ENCODE measurements at regions not wholly inside any gene's neighbourhood (a gene's known extent, or its start where the extent isn't known, plus 50 kb on each side); places are given as distances from the start of the nearest gene placed in this dataset.
"Not testable (repeated sequence)": the region's sequence is repeated elsewhere in the genome, so short reads cannot be mapped to it uniquely, and the experiment has no call there.

GRCh38 chr3:153372326-153372725 lies 210.3 kb downstream of the RAP2B start:
- DNase-seq (ENCODE audit: low read depth in 2 of 2), result no peak

DNA sequence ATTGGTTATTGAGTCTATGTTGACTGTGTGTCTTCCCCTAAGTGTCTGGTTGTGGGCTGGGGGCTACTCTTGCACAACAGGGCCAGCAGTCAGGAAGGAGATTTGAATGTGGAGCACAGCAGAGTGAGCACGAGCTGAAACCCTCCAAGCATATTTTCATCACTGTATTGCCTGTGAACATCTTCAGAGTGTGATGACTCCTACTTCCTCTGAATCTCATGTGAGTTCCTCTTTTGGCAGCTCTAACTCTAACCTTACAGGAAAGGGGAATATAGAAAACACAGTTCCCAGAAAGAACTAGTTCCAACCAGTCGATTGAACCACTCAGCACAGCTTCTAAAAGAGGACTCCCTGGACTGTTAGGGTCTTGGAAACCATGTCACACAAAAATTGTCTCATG lies 211.6 kb downstream of the RAP2B start:
- DNase-seq (ENCODE audit: low read depth in 2 of 2), result no peak

GRCh38 chr3:153378366-153378765 lies 216.3 kb downstream of the RAP2B start:
- not testable (repeated sequence) for DNase-seq (ENCODE audit: low read depth in 2 of 2)

DNA sequence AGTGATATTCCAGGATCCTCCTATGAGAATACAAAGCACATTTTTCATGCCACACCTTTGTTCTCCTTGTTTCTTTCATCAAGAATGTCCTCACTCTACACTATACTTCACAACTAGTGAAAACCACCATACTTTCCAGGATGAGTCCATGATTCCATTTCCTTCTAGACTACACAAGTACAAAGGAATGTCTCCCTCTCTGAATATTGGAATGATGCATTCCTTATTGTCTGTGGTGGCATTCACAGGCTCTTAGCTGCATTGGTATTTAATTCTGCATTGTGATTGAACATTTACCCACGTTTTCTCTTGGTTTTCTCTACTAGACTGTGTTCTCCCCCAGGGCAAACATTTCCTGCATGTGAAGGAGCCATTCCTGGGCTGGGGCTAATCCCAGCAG lies 217.5 kb downstream of the RAP2B start:
- DNase-seq (ENCODE audit: low read depth in 2 of 2), result no peak

- no peak for DNase-seq (ENCODE audit: low read depth in 2 of 2)
Observed at GRCh38 chr3:153385343-153385742, 223.3 kb downstream of the RAP2B start.

DNA sequence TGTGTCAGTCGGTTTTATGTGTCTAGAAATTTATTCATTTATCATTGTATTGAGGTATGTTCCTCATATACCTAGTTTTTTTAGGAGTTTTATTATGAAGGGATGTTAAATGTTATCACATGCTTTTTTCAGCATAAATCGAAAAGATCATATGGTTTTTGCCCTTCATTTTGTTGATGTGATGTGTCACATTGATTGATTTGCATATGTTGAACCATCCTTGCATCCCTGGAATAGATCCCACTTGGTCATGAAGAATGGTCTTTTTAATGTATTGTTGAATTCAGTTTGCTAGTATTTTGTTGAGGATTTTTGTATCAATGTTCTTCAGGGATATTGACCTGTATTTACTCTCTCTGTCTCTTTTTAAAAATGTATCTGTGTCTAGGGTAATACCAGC lies 230.3 kb downstream of the RAP2B start:
- DNase-seq (ENCODE audit: low read depth in 2 of 2), result no peak

GRCh38 chr3:153394017-153394416 lies 232.0 kb downstream of the RAP2B start:
- DNase-seq (ENCODE audit: low read depth in 2 of 2), result no peak

DNA sequence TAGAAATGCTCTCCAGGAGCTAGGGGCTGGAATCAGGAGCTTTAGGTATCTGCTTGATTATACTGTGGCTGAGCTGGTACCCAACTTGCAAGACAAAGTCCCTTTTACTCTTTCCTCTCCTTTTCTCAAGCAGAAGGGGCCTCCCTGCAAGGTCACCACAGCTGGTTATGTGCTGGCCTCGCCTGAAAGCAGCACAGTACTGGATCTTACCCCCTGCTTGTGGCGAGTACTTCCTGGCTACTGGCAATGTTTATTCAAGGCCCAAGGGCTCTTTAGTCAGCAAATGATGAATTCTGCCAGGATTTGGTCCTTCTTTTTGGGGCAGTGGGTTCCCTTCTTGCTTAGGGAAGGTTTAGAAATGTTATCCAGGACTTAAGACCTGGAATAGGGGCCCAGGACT lies 234.6 kb downstream of the RAP2B start:
- DNase-seq (ENCODE audit: low read depth in 2 of 2), result no peak

GRCh38 chr3:153397794-153398193 lies 235.8 kb downstream of the RAP2B start:
- DNase-seq (ENCODE audit: low read depth in 2 of 2), result no peak

GRCh38 chr3:153399636-153400035 lies 237.6 kb downstream of the RAP2B start:
- no peak for DNase-seq (ENCODE audit: low read depth in 2 of 2)

DNA sequence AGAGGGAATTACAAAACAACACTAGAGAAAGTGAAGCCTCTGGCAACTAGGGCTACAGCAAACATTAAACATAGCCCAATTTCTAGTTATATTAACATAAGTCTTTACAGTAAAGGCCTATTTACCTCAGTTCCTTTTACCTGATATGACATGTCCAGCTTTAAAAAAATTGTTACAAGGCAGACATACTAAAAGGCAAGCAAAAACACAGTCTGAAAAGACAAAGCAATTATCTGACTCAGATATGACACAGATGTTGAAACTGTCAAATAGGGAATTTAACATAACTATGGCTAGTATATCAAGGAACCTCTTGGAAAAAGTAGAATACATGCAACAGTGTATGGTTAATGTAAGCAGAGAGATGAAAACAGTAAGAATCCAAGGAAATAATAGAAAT lies 238.6 kb downstream of the RAP2B start:
- DNase-seq (ENCODE audit: low read depth in 2 of 2), result no peak

DNA sequence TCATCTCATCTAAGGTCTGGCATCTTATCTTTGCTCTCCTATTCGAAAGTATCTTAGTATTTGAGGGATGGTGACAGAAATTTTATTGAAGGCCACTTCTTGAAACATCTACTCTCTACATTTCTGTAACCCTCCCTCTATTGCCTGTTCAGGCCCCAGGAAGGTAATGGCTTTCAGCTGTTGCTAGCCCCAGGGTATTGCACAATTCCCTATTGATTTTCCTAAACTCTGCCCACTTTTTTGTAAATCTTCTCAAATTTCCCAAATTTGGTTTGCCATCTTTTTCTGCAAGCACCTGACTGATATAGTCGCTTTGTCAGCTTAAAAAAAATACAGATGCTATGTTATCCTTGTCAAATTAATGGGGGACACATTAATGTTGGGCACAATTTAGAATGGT lies 242.1 kb downstream of the RAP2B start:
- no peak for DNase-seq (ENCODE audit: low read depth in 2 of 2)

DNA sequence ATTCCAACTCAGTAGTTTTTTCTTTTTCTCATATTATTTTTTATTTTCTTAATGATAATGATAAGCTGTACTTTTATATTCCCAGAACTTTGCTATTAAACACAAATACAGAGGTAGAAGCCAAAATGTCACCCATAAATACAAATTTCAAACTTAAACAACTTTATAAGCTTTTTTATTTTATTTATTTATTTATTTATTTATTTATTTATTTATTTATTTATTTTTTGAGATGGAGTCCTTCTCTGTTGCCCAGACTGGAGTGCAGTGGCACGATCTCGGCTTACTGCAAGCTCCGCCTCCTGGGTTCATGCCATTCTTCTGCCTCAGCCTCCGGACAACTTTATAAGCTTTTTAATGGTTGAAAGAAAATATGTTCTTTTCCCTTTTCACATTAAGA lies 243.3 kb downstream of the RAP2B start:
- DNase-seq (ENCODE audit: low read depth in 2 of 2), result not testable (repeated sequence)

DNA sequence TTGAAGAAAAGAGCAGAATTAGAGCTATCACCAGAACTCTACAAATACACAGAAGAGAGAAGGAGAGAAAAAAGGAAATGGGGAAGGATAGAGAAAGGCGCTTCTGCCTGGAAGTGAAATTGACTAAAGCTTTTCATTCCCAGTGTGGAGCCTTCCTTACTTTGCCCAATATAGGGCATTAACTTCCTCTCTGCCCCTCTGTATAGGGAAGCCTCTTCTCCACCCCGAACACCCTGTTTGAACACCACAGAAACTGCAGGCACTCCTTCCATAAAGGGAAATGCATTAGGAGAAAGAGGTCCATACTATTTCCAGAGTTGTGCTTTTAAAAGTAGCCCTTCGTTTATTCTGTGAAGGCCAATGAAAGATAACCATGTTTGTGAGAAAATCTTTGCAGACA lies 248.5 kb downstream of the RAP2B start:
- no peak for DNase-seq (ENCODE audit: low read depth in 2 of 2)

DNA sequence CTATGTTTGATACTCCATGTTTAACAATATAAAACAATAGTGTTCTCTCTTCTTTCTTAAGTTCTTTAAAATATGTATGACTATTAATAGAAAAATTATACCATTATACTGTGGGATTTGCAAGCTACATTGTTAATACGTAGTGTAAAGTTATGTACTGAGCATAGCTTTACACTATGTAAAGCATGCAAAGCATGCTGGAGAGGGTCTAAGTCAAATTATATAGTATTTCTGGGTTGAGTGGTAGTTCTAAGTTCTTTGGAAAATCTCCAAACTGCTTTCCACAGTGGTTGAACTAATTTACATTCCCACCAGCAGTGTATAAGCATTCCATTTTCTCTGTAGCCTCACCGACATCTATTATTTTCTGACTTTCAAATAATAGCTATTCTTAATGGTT lies 253.0 kb downstream of the RAP2B start:
- DNase-seq (ENCODE audit: low read depth in 2 of 2), result no peak

DNA sequence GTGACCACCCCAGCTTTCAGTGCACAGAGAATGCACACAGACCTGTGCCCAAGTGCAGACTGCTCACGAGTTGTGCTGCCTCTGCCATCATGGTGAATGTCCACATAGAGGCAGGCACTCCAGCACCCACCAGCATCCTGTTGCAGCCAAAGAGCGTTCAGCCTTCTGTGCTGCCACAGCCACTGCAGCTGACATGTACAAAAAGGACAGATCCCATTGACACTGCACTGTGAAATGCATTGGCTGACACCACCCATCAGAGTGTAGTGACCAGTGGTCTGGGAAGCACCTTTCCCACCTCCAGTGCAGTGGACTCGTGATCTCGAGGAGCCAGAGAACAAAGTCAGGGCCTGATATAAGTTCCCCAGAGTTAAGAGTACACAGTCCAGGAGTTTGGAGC lies 260.3 kb downstream of the RAP2B start:
- no peak for DNase-seq (ENCODE audit: low read depth in 2 of 2)

- not testable (repeated sequence) for DNase-seq (ENCODE audit: low read depth in 2 of 2)
Observed at GRCh38 chr3:153423820-153424219, 261.8 kb downstream of the RAP2B start.

GRCh38 chr3:153426344-153426743 lies 264.3 kb downstream of the RAP2B start:
- no peak for DNase-seq (ENCODE audit: low read depth in 2 of 2)

DNA sequence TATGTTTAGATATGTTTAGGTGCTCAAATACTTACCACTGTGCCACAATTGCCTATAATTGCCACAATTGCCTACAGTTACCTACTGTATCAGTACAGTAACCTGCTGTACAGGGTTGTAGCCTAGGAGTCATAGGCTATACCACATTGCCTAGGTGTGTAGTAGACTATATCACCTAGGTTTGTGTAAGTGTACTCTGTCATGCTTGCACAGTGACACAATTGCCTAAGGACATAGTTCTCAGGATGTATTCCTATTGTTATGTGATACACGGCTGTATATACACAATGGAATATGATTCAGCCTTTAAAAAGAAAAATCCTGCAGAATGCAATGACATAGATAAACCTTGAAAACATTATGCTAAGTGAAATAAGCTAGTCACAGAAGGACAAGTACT lies 264.8 kb downstream of the RAP2B start:
- DNase-seq (ENCODE audit: low read depth in 2 of 2), result no peak

GRCh38 chr3:153429821-153430220 lies 267.8 kb downstream of the RAP2B start:
- DNase-seq (ENCODE audit: low read depth in 2 of 2), result no peak

- no peak for DNase-seq (ENCODE audit: low read depth in 2 of 2)
Observed at GRCh38 chr3:153431076-153431475, 269.1 kb downstream of the RAP2B start.

DNA sequence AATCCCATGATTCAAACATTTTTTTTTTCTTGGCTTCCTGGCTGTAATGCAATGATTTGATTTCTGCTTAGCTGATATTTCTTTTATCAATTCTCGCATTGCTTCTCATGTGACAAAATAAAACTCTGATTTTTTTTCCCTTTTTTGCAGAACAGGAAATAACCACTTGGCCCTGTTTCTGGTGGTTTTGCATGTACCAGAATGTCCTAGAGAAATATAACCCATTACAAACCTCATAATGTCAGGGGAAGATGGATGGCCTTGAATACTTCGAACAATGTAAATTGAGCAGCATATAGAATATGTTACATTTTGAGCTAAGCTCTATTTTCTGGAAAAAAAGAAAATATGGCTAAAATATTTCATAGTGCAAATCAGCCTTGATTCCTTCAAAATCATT lies 275.6 kb downstream of the RAP2B start:
- DNase-seq (ENCODE audit: low read depth in 2 of 2), result no peak

GRCh38 chr3:153438271-153438670 lies 276.2 kb downstream of the RAP2B start:
- no peak for DNase-seq (ENCODE audit: low read depth in 2 of 2)

- no peak for DNase-seq (ENCODE audit: low read depth in 2 of 2)
Observed at GRCh38 chr3:153439780-153440179, 277.8 kb downstream of the RAP2B start.

DNA sequence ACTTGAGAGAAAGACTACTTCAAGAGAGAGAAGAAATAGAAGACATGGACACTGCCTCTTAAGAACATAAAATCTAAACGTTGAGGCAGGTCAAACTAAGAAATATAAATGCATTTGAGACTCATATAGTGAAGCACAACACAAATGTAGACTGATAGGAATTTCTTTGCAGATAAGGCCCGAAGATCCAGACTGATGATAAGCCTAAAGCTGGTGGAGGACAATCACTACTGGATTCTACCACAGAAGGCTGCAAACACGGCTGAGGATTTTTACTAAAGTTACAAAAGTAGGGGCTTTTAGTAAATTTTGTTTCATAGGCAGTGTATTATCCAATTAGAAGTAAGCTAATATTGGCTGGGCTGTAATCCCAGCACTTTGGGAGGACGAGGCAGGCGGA lies 278.3 kb downstream of the RAP2B start:
- no peak for DNase-seq (ENCODE audit: low read depth in 2 of 2)
